Stimulated activated CD4-positive, alpha-beta T cell treated with anti-CD3 and anti-CD28 coated beads, Interleukin-1b, Interleukin-23, amount 100 ng/mL, for 48 hours (primary cell): ENCODE measurements at regions not wholly inside any gene's neighbourhood (a gene's known extent, or its start where the extent isn't known, plus 50 kb on each side); places are given as distances from the start of the nearest gene placed in this dataset.

Experiments used
- DNase-seq: peaks from one replicate; pipeline ENCODE4 v3.0.0-alpha.2; 2020

DNA sequence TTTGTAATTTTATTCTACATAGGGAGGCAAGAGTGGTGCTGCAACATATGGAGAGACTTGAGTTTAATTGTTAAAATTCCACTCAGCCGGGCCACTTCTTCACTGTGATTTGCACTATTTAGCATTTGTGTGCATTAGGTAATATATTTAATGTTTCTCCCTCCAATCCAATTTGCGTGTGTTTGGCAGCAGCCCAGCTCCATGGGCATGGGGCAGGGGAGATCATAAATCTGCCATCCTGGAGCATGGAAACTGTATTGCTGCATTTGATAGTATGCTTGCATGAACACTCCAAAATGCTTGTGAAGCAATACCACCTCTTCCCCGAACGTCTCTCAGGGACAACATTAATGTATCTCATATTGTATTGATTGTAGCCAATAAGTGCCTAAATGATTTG lies 339.1 kb upstream of the RBFOX1 start:
- no peak for DNase-seq

DNA sequence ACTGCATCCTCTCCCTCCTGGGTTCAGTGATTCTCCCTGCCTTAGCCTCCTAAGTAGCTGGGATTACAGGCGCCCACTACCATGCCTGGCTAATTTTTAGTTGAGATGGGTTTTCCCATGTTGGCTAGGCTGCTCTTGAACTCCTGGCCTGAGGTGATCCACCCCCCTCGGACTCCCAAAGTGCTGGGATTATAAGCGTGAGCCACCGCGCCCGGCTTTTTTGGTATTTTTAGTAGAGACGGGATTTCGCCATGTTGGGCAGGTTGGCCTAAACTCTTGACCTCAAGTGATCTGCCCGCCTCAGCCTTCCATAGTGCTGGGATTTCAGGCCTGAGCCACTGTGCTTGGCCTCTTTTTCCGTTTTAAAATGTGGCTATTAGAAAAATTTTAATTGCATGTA lies 343.8 kb upstream of the RBFOX1 start:
- no peak for DNase-seq

DNA sequence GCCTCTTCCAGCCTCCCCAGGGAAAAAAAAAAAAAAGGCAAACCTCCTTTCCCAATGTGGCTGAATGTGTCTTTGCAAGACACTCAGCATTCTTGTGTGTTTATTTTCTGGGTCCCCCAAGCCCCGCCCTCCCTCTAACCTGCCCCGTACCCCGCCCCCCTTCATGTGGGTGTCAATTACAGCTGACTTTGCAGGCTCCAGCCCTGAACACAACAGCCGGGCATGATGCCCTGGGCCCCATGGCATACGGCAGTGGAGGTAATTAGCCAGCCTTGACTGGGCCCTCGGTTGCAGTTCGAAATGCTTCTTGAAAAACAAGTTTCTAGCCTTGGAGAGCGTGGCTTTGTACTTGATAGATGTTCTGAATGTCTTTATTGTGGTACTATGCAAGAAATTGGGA lies 354.7 kb upstream of the RBFOX1 start:
- DNase-seq, result no peak

DNA sequence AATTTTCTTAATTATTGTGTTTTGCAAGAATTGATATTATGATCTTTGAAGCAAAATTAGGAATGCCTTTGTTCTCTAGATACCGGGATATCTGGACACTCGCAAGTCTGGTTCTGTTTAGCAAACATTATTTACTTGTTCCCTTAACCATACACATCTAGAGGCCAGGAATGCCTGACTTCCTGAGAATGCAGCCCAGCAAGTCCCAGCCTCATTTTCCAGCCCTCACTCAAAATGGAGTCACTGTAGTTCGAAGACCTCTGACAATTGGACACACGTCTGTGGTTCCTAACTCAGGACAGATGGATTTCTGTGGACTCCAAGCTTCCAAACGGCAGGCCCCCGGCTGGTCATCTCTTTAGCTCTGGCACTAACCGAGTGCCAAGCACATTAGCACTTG lies 355.4 kb upstream of the RBFOX1 start:
- DNase-seq, result no peak

DNA sequence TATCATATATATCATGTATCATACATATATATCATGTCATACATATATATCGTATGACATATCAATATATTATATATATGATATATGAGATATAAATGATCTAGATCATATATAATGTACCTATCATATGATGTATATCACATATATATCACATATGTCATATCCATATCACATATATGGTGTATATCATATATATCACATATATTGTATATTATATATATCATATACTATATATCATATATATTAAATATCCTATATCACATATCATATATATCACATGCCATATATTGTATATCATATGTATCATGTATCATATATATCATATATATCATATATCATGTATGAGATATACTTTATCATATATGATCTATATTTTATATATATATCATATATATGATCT lies 355.9 kb upstream of the RBFOX1 start:
- DNase-seq, result no peak

DNA sequence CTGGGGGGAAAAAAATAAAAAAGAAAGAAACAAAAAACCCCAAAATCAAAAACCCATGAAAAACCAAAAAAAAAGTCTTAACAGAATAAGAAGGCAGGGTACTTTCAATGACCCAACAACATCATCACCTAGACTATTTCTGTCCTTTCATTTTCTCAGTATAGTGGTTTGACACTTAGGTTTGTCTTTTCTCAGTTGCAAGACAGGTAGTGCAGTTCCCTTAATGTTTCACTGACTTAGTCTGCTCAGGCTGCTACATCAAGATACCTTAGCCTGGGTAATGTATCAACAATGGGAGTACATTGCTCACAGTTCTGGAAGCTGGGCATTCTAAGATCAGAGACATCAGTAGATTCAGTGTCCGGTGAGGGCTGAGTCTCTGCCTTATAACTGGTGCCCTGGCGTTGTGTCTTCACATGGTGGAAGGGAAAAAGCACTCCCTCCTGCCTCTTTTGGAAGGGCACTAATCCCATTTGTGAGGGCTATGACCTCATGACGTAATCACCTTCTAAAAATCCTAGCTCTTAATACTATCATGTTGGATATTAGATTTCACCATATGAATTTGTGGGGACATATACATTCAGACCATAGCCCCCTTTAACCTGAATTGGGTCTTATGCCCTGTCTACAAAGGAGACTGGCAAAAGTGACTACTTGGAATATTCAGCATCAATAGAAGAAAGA lies 362.3 kb upstream of the RBFOX1 start:
- no peak for DNase-seq

DNA sequence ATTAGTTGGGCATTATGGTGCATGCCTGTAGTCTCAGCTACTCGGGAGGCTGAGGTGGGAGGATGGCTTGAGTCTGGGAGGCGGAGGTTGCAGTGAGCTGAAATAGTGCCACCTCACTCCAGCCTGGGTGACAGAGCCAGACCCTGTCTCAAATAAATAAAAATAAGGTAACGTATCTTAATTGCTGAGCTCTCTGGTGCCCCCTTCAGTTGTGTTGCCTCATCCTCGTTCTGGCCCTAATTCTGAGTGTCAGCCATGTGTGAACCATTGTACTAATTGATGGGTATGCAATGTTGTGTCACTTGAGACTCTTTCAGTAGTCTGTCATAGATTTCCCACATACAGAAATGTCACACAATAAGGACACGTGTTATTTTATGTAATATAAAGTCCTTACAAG lies 363.1 kb upstream of the RBFOX1 start:
- no peak for DNase-seq

DNA sequence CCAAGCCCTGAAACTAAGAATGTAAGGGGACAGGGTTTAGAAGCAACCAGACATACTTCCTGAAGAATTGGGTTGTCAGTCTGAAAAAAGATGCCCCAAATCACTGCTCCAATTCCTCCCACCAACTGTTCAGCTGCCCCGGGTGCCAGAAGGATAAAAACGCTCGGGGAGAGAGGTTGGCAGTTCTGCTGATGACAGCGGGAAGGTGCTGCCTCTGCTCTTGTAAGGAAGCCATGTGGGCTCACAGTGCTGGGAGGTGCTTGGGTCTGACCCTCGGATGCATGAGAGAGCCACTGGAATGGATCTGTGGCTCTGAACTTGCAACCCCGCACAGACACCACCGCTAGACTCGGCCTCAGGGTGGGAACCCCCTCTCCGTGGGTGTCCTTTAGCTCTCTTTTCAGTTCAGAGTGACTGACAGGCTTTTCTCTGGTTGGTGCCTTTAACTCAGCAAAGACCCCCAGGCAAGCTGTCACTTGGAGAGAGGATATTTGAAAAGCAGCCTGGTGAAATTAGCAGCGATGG lies 364.8 kb upstream of the RBFOX1 start:
- DNase-seq, result no peak

DNA sequence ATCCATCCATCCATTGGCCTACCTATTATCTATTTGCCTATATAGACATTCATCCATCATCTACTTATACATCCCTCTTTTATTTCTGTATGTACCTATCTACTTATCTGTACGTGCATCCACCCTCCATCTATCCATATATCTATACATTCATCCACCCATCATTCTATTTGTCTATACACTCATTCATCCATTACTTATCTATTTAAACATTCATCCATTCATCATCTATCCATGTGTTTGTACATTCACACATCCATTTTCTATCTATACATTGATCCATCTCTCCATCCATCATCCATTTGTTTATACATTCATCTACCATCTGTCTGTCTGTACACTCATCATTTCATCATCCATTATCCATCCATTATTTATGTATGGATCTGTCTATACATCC lies 365.7 kb upstream of the RBFOX1 start:
- DNase-seq, result no peak

DNA sequence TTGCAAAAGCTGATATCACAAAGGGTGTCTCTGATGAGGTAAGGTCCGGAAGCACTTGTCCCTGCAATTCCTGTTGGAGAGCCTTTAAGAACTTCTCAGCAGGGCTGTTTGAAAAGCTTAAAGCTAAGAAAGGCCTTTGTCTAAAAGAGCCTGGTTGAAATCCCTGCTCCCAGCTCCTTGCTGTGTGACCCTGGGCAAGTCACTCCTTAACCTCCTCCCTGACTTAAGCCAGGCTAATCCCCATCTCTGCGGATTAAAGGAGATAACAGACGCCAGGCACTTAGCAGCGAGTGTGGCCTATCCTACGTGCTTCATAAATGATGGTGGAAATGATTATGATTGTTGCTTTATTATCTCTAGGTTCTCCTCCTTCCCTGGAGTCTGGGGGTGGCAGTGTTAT lies 368.0 kb upstream of the RBFOX1 start:
- DNase-seq, result no peak

DNA sequence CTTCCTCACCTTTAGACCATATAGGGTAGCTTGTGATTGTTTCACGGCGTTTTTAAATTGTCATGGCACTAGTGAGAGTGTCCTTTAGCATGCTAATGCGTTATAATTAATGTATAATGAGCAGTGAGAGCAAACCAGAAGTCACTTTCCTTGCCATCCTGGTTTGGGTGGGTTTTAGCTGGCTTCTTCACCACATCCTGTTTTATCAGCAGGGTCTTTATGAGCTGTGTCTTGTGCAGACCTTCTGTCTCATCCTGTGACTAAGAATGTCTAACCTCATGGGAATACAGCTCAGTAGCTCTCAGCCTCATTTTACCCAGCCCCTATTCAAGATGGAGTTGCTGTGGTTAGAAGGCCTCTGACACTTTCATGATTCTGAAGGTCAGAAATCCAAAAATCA lies 370.9 kb upstream of the RBFOX1 start:
- no peak for DNase-seq

DNA sequence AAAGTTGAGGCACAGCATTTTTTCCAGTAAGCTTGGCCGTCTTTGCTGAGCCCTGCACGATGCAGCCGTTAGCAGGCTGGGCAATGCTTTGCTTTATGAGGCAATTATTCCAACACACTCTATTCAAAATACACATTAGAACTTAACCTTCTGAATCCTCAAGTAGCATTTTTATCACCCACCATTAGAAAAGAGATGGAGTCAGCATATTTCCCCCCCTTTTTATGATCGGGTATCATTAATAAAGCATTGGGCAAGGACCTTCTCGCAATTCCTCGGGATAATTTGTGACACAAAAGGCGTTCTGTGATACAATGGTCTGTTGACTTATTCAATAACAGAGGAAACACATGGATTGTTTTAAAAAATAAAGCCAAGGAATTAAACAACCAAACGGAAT lies 374.5 kb upstream of the RBFOX1 start:
- no peak for DNase-seq

DNA sequence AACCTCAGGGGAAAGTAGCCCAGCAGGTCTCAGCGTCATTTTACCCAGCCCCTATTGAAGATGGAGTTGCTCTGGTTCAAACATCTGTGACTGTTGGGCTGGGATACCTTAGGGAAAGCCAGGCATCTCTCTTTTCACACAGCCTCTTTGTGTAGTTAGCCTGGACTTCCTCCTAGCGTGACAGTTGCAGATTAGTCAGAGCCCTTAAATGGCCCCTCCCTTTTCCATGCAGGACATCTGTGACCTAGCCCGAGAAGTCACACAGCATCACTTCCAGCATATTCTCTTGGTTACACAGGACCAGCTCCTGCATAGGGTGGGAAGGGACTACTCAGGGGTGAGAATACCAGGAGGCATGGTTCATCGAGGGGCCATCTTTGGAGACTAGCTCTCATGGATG lies 375.0 kb upstream of the RBFOX1 start:
- no peak for DNase-seq

DNA sequence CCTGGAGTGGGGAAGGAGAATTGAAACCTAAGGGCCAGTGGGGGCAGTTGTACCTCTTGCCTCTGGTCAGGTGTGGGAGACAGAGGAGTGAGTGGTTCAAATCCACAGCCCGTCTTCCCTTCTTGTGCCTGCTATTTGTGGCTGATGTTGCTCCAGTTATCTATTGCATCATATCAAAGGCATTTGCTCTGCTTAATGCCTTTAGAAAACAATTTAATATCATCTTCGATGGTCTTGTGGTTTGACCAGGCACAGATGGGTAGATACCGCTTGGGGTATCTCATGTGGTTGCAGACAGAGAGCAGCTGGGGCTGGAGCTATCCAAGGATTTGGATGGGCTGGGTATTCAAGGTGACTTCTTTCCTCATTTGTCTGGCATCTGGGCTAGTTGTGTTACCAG lies 376.1 kb upstream of the RBFOX1 start:
- DNase-seq, result no peak

DNA sequence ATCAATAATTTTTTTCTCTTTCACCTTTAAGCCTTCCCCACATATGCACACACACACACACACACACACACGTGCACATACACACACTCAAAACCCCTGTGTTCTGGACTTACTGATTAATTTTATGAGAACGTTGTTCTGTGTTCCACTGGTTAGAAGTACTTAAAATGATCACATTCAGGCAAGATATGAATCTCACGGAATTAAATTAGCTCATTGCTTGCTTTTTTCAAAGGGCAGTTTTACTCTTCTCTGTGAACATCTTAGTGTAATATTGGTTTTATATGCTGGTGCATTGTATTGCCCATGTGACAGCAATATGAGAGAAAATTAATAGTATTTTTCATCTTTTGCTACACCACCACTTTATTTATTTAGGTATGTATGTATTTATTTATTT lies 377.3 kb upstream of the RBFOX1 start:
- DNase-seq, result no peak

DNA sequence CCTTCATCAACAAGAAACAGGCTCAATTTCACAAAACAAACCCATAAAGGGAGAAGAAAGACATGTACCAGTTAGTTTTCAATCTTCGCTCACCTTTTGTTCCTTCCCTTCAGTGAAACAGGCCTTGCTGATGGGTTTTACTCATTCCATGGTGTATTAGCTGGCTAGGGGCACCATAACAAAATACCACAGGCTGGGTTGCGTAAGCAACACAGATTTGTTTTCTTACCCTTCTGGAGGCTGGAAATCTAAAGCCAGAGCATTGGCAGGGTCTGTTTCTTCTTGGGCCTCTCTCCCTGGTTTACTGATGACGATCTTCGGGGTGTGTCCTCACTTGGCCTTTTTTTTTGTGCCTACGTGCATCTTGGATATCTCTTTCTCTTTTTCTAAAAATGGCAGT lies 383.4 kb upstream of the RBFOX1 start:
- no peak for DNase-seq

DNA sequence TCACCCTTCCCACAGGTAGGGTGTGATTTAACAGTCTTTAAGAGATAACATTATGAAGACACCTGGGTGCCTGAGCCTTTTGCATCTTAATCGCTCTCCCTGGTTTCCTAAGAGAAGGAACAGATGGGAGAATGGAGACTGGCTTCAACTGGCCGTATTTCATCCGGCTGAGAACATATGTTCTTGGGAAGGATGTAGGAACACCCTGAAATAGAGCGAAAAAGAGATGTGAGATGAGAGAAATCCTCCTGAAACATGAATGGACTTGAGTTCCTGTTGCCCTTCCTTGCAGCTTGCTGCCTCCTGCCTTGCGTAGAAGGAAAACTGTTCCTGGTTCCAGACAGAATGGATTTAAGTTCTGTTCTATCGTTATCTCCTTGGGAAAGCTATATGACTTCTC lies 385.4 kb upstream of the RBFOX1 start:
- DNase-seq, result no peak

DNA sequence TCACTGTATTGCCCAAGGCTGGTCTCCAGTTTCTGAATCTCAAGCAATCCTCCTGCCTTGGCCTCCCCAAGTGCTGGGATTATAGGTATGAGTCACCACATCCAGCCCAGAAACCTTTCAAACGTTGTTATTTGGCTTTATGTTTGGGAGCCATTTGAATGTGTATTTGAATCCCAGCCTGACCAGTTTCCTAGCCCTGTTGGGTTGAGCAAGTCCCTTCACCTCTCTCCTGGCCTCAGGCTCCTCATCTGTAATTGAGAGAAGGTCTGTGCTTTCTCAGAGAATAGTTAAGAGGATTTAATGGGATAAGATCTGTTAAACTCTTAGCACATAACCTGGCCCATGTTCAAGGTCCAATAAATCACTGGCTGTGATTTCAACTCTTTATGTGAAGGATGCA lies 385.8 kb upstream of the RBFOX1 start:
- DNase-seq, result no peak

DNA sequence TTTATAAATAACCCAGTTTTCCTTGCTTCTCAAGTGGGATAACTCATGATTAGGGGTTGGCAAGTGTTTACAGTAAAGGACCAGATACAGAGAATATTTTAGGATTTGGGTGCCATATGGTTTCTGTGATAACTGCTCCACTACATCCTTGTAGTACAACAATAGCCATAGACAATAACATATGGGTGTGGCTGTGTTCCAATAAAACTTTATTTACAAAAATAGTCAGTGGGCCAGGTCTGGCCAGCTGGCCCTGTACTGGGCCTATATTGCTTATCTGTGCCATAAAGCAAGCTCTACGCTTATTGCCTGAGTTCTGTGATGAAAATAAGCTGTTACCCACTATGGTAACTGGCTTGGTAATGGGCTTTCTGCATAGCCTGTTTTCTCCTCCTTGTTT lies 386.5 kb upstream of the RBFOX1 start:
- no peak for DNase-seq

DNA sequence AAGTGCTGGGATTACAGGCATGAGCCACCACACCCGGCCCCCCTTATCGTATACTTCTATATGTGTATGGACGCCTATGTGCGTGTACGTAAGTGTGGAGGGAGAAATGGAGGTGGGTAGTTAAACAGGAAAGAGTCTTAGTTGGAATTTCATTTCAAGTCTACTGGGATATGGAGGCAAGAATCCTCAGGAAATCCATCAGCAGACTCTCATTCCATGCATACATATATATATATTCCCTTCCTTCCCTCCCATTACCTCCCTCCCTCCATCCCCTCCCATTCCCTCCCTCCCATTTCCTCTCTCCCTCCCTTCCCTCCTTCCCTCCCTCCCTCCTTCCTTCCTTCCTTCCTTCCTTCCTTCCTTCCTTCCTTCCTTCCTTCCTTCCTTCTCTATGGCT lies 391.7 kb upstream of the RBFOX1 start:
- DNase-seq, result no peak

DNA sequence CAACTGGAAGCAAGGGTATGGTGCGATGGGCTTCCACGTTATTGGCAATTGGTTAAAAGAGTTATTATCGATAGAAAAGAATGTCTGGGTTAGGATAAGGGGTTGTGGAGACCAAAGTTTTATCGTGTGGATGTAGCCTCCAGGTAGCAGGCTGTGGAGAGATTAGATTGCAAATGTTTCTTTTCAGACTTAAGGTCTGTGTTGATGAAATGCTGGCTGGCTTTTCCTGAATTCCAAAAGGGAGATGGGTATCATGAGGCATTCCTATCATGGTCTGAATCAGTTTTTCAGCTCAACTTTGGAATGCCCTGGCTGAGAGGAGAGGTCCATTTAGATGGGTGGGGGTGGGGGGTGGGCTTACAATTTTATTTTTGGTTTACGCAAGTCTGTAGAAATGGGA lies 395.0 kb upstream of the RBFOX1 start:
- DNase-seq, result no peak

DNA sequence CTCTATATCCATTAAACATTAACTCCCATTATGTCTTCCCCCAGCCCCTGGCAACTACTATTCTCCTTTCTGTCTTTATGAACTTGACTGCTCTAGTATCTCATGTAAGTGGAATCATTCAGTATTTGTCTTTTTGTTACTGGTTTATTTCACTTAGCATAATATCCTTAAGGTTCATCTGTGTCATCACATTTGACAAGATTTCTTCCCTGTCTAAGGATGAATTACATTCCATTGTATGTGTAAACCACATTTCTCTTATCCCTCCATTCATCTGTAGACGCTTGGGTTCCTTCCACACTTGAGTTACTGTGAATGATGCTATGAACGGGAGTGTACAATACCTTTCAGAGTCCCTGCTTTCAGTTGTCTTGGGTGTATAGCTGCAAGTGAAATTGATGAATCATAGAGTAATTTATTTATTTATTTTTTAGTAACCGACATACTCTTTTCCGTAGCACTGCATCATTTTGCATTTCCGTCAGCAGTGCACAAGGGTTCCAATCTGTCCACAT lies 399.7 kb upstream of the RBFOX1 start:
- no peak for DNase-seq

DNA sequence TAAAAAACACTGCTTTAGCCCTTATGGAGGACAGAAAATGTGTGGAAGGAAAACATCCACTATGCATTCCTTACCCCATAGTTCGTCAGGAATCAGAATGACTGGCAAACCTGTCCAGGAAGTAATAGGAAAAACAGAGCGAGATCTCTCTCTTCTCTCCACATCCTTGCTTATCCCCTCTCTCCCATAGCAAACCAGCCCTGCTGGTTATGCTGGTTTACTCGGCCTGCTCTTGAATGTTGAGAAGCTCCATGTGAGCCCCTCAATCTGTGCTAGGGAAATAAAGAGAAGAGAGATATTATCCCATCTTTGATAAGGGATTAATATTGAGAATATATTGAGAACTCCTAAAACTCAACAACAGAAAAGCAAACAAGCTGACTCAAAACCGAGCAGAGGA lies 402.8 kb upstream of the RBFOX1 start:
- DNase-seq, result no peak

DNA sequence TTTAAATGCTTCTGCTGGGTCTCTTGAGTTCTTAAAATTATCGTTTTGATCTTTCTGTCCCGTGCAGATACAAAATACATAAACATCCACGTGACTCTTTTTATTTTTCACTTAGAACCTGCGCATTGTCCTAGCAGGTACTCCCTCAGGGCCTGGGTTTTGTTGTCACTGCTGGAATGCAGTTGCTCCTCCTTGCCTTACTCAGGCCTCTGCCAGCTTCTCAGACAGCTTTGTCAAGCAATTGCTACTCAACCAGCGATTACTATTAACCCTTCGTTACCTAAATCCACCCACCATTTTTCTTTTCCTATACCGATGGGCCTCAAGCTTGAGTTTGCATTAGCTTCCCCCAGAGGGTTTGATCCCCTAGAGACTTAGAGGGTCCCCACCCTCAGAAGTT lies 405.9 kb upstream of the RBFOX1 start:
- no peak for DNase-seq

DNA sequence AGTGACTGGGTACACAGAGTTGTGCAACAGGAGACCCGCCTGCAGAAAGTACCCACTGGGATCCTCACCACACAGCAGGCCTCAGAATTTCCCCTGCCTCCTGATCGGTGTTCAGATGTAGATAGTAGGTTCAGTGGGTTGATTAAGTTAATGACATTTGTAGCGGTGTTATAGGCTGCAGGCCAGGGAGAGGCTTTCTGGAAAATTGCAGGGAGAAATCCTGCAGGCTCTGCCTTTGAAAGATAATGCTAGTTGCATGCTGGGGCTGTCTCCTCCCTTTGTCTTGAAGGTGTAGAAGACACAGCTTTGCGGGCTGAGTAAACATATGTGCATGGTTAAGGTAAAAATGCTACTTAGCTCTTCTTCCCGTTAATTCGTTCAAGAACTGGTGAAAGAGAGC lies 406.3 kb upstream of the RBFOX1 start:
- no peak for DNase-seq
